Right lobe of liver (tissue), 4 donors: ENCODE measurements at regions not wholly inside any gene's neighbourhood (a gene's known extent, or its start where the extent isn't known, plus 50 kb on each side); places are given as distances from the start of the nearest gene placed in this dataset.

Experiments
- CTCF ChIP-seq, 4 donors: fragments of 200-600 bp in 3 of 4; fragments of 450-650 bp in 1 of 4; IDR thresholded peaks; one replicate each; pipeline versions ENCODE4 v1.5.1 to v1.8.0; 2016 to 2022; ENCODE audit warnings: antibody characterized with exemption in 4 of 4, mild to moderate bottlenecking in 2 of 4
- POLR2A ChIP-seq: fragments of 450-650 bp; IDR thresholded peaks from one replicate; pipeline ENCODE4 v1.6.1; 2017; ENCODE audit warnings: antibody characterized with exemption, mild to moderate bottlenecking
- donor health status: DM: no; HTN: no; CAD: no.
- donor health status: DM: no; HTN: no; CAD: no.
- donor health status: DM: no; HTN: yes; CAD: no.

- TF ChIP-seq CTCF (IDR thresholded peaks at IDR 0.05): no peak
- TF ChIP-seq POLR2A: no peak
These were observed 70.0 kb upstream of the NEUROD1 start for GRCh38 chr2:181750305-181750704.
